OCI-LY7 (cell line): ENCODE measurements at regions not wholly inside any gene's neighbourhood (a gene's known extent, or its start where the extent isn't known, plus 50 kb on each side); places are given as distances from the start of the nearest gene placed in this dataset.

Experiments used
- BruUV-seq: library from RNA; stranded (reverse); fragments of 400-500 nt; replicated peaks from 2 replicates; lab custom pipeline; 2021; lab: Mats Ljungman, UMichigan
- CTCF ChIA-PET: fragments of 300-600 bp; sonication (Branson Sonifier 250); formaldehyde crosslinking; loops from one replicate; lab custom pipeline; 2022; ENCODE audit warnings: antibody characterized with exemption; ENCODE audit not compliant: unreplicated experiment; lab: Charles Lee
- POLR2A ChIA-PET: fragments of 300-600 bp; sonication (Branson Sonifier 250); formaldehyde crosslinking; loops from one replicate; lab custom pipeline; 2022; ENCODE audit warnings: antibody characterized with exemption; lab: Charles Lee
- DNase-seq: peaks from one replicate; pipeline ENCODE4 v3.0.0-alpha.2; 2015; ENCODE audit warnings: low spot score
- H2AFZ ChIP-seq: fragments of 200-600 bp; sonication (generic), shearing (Covaris generic); 2 replicates; pipeline ENCODE4 v1.6.1; 2014; ENCODE audit warnings: mild to moderate bottlenecking, antibody characterized with exemption, low read length, moderate library complexity
- H3K27ac ChIP-seq: fragments of 200-600 bp; sonication (generic); 2 replicates; pipeline ENCODE4 v1.5.1; 2014; ENCODE audit warnings: mixed run types, low read depth, mild to moderate bottlenecking, moderate library complexity, low read length, inconsistent platforms; ENCODE audit not compliant: poor library complexity, severe bottlenecking
- H3K36me3 ChIP-seq: fragments of 200-600 bp; sonication (generic); 2 replicates; pipeline ENCODE4 v1.6.1; 2014; ENCODE audit warnings: mild to moderate bottlenecking, antibody characterized with exemption, low read length, moderate library complexity, mixed read lengths; ENCODE audit not compliant: insufficient read depth
- H3K4me1 ChIP-seq: fragments of 200-600 bp; sonication (generic); 2 replicates; pipeline ENCODE4 v1.5.1; 2014; ENCODE audit warnings: mild to moderate bottlenecking, low read length; ENCODE audit not compliant: insufficient read depth, poor library complexity, severe bottlenecking
- H3K4me2 ChIP-seq: fragments of 200-600 bp; sonication (generic); 2 replicates; pipeline ENCODE4 v1.6.1; 2014; ENCODE audit warnings: mild to moderate bottlenecking, low read length
- H3K4me3 ChIP-seq: fragments of 200-600 bp; sonication (generic); 2 replicates; pipeline ENCODE4 v1.5.1; 2014; ENCODE audit warnings: mild to moderate bottlenecking, low read depth, low read length; ENCODE audit not compliant: poor library complexity, severe bottlenecking
- H3K79me2 ChIP-seq: fragments of 200-600 bp; sonication (generic); 2 replicates; pipeline ENCODE4 v1.6.1; 2016; ENCODE audit warnings: low read depth, mild to moderate bottlenecking, low read length, moderate library complexity, mixed read lengths; ENCODE audit not compliant: insufficient read depth
- H3K9me2 ChIP-seq: fragments of 200-600 bp; sonication (generic); 2 replicates; pipeline ENCODE4 v1.6.1; 2016; ENCODE audit warnings: mild to moderate bottlenecking, low read length, mixed read lengths; ENCODE audit not compliant: insufficient read depth
- H3K9me3 ChIP-seq: fragments of 200-600 bp; sonication (generic); 2 replicates; pipeline ENCODE4 v1.6.1; 2014; ENCODE audit warnings: mild to moderate bottlenecking, mixed run types, low read length, mixed read lengths
- H4K20me1 ChIP-seq: fragments of 200-600 bp; sonication (generic); 2 replicates; pipeline ENCODE4 v1.6.1; 2014; ENCODE audit warnings: mild to moderate bottlenecking, antibody characterized with exemption, low read length, moderate library complexity, mixed read lengths; ENCODE audit not compliant: insufficient read depth
- EZH2phosphoT487 ChIP-seq: fragments of 200-600 bp; sonication (generic); IDR thresholded peaks from 2 replicates; pipeline ENCODE4 v1.6.1; 2018; ENCODE audit warnings: low read depth, borderline replicate concordance, mild to moderate bottlenecking, mixed run types, antibody characterized with exemption, low read length, moderate library complexity, mixed read lengths
- intact Hi-C: fragments of 100-400 bp; cut with micrococcal nuclease; formaldehyde crosslinking; loops from one replicate; pipeline ENCODE4 v1.10.0; 2022; ENCODE audit not compliant: unreplicated experiment
- TF ChIP-seq, protein P1 (sequence below): fragments of 200-600 bp; sonication (generic); conservative IDR thresholded peaks from 2 replicates; pipeline ENCODE4 v1.5.1; 2014; ENCODE audit warnings: mild to moderate bottlenecking, antibody characterized with exemption, low read length, moderate library complexity, mixed read lengths

DNA sequence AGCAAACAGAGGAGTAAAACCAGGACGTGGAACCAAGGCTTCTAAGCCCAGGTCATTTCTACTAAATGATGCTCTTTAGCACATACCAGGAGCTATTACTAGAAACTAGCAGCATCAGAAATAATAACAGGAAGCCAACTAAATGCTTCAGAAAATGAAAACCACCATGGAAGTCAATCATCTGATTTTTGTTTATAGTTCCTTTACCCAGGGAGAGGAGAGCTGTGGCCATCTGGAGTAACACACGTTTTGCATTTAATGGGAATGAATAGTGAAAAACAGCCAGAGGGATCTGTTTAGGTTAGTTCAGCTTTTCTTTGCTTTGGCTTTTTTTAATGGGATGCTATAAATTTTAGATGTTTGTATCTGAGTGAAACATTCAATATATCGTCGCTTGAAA, 250.7 kb upstream of the ARHGAP20 start:
- intact Hi-C loops, result no loop called here
- ChIA-PET CTCF (no interaction called here), POLR2A (interaction anchor here (0.6 to 1.5 kb wide), 4 partner anchors 11 to 230 kb away, joined by 3 to 9 read pairs (median 4); no protein-coding TSS in a partner anchor)
- Histone ChIP-seq H2AFZ (no peak overlapping the region), H3K9me3 (no peaks in the 10 kb centered on the region), H3K36me3 (no peaks in the 10 kb centered on the region), H3K4me2 (no peak overlapping the region), H3K4me1 (no peaks in the 10 kb centered on the region), H3K4me3 (no peak overlapping the region), H3K9me2 (no peaks in the 10 kb centered on the region), H4K20me1 (no peaks in the 10 kb centered on the region), H3K27ac (no peak overlapping the region), H3K79me2 (no peaks in the 10 kb centered on the region)
- no peak for TF ChIP-seq EZH2phosphoT487
- TF ChIP-seq, protein P1, sequence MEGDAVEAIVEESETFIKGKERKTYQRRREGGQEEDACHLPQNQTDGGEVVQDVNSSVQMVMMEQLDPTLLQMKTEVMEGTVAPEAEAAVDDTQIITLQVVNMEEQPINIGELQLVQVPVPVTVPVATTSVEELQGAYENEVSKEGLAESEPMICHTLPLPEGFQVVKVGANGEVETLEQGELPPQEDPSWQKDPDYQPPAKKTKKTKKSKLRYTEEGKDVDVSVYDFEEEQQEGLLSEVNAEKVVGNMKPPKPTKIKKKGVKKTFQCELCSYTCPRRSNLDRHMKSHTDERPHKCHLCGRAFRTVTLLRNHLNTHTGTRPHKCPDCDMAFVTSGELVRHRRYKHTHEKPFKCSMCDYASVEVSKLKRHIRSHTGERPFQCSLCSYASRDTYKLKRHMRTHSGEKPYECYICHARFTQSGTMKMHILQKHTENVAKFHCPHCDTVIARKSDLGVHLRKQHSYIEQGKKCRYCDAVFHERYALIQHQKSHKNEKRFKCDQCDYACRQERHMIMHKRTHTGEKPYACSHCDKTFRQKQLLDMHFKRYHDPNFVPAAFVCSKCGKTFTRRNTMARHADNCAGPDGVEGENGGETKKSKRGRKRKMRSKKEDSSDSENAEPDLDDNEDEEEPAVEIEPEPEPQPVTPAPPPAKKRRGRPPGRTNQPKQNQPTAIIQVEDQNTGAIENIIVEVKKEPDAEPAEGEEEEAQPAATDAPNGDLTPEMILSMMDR, result no peak
- BruUV-seq, result no TSS peak
- no peak for DNase-seq

DNA sequence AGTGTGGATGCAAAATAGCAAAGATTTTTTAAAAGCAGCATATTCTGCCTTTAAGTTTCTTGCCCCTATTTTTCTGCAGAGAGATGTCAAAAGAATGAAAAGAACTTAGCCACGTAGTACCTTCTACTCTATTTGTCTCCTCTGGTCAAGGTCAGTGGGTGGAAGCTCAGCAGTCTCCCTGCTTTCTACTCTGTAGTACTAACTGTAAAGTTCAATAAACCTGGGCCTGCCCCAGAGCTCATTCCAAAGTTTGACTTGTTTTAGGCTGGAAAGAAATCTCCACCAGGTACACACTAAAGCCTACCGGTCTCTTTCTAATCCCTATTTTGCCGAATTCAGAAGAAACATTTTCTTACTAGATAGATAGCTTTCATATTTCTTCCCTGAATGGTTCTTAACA, 247.9 kb upstream of the ARHGAP20 start:
- CTCF ChIA-PET, result no interaction called here
- no TSS peak for BruUV-seq
- H3K4me2 ChIP-seq, result no peak overlapping the region
- no peaks in the 10 kb centered on the region for H3K9me2 ChIP-seq
- POLR2A ChIA-PET, result interaction anchor here (0.9 kb wide), 1 partner anchor 51 kb away, joined by 3 read pairs; no protein-coding TSS in a partner anchor
- H4K20me1 ChIP-seq, result no peaks in the 10 kb centered on the region
- H3K4me1 ChIP-seq, result no peaks in the 10 kb centered on the region
- no peak for DNase-seq
- H3K4me3 ChIP-seq, result no peak overlapping the region
- TF ChIP-seq, protein P1, result no peak
- no peak for TF ChIP-seq EZH2phosphoT487
- no peaks in the 10 kb centered on the region for H3K9me3 ChIP-seq
- no peaks in the 10 kb centered on the region for H3K36me3 ChIP-seq
- intact Hi-C loops, result no loop called here
- no peaks in the 10 kb centered on the region for H3K79me2 ChIP-seq
- H2AFZ ChIP-seq, result no peak overlapping the region
- no peak overlapping the region for H3K27ac ChIP-seq

DNA sequence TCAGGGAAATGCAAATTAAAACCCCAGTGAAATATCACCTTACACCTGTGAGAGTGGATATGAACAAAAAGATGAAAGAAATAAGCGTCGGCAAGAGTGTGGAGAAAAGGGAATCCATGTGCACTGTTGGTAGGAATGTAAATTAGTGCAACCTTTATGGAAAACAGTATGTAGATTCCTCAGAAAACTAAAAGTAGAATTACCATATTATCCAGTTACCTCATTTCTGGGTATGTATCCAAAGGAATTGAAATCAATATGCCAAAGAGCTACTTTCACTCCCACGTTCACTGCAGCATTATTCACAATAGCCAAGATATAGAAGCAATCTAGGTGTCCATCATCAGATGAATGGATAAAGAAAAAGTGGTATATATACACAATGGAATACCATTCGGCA, 246.0 kb upstream of the ARHGAP20 start:
- POLR2A ChIA-PET, result no interaction called here
- no peak for DNase-seq

More for the DNA sequence above, 246.0 kb upstream of the ARHGAP20 start:
- no TSS peak for BruUV-seq
- H3K79me2 ChIP-seq, result no peaks in the 10 kb centered on the region
- H2AFZ ChIP-seq, result no peak overlapping the region
- H4K20me1 ChIP-seq, result no peaks in the 10 kb centered on the region
- no peaks in the 10 kb centered on the region for H3K9me3 ChIP-seq
- intact Hi-C loops, result no loop called here
- CTCF ChIA-PET, result no interaction called here
- no peaks in the 10 kb centered on the region for H3K4me1 ChIP-seq
- H3K27ac ChIP-seq, result no peak overlapping the region
- no peaks in the 10 kb centered on the region for H3K36me3 ChIP-seq
- no peak overlapping the region for H3K4me3 ChIP-seq
- TF ChIP-seq EZH2phosphoT487, result no peak
- TF ChIP-seq, protein P1, result no peak
- H3K4me2 ChIP-seq, result no peak overlapping the region
- H3K9me2 ChIP-seq, result no peaks in the 10 kb centered on the region
